Natural killer cell (primary cell): ENCODE measurements at regions not wholly inside any gene's neighbourhood (a gene's known extent, or its start where the extent isn't known, plus 50 kb on each side); places are given as distances from the start of the nearest gene placed in this dataset.

Experiments used
- ATAC-seq, 3 donors: fragments of 150-1000 bp in 2 of 3; fragments of 200-7000 bp in 1 of 3; cut with Tn5 transposase; 1 replicate in 1 of 3; 2 replicates in 2 of 3; pipeline ENCODE4 v1.10.0; 2021; ENCODE audit warnings: mild to moderate bottlenecking in 2 of 3, moderate library complexity in 2 of 3
- DNase-seq, 2 donors: peaks; one replicate each; pipeline versions ENCODE4 v3.0.0 to v3.0.0-alpha.2; 2013 to 2021; ENCODE audit warnings: mixed read lengths in 1 of 2
- H3K27ac ChIP-seq: one replicate; pipeline ENCODE4 v1.5.1; 2013; ENCODE audit warnings: mild to moderate bottlenecking, low read length
- H3K27me3 ChIP-seq: one replicate; pipeline ENCODE4 v1.6.1; 2013; ENCODE audit warnings: low read length; ENCODE audit not compliant: control insufficient read depth, insufficient read depth
- H3K36me3 ChIP-seq: one replicate; pipeline ENCODE4 v1.6.1; 2013; ENCODE audit warnings: low read length; ENCODE audit not compliant: control insufficient read depth, insufficient read depth
- H3K4me1 ChIP-seq: one replicate; pipeline ENCODE4 v1.6.1; 2013; ENCODE audit warnings: low read length; ENCODE audit not compliant: control insufficient read depth, insufficient read depth
- H3K4me3 ChIP-seq: one replicate; pipeline ENCODE4 v1.5.1; 2013; ENCODE audit warnings: low read length
- H3K9me3 ChIP-seq: one replicate; pipeline ENCODE4 v1.6.1; 2013; ENCODE audit warnings: low read length; ENCODE audit not compliant: control insufficient read depth, insufficient read depth
- H3K27ac Mint-ChIP-seq, 2 donors: one replicate each; pipeline ENCODE4 v1.8.0; 2022; ENCODE audit warnings: mild to moderate bottlenecking in 2 of 2, mixed read lengths in 2 of 2, moderate library complexity in 1 of 2
- H3K27me3 Mint-ChIP-seq, 2 donors: one replicate each; pipeline ENCODE4 v1.8.0; 2022; ENCODE audit warnings: low read depth in 2 of 2, mixed read lengths in 2 of 2
- H3K36me3 Mint-ChIP-seq: one replicate; pipeline ENCODE4 v1.8.0; 2022; ENCODE audit warnings: mixed read lengths
- H3K4me1 Mint-ChIP-seq, 2 donors: one replicate each; pipeline ENCODE4 v1.8.0; 2022; ENCODE audit warnings: mixed read lengths in 2 of 2
- H3K4me3 Mint-ChIP-seq: one replicate; pipeline ENCODE4 v1.8.0; 2022; ENCODE audit warnings: mild to moderate bottlenecking, moderate library complexity, mixed read lengths
- H3K9me3 Mint-ChIP-seq, 2 donors: one replicate each; pipeline ENCODE4 v1.8.0; 2022; ENCODE audit warnings: mixed read lengths in 2 of 2
- WGBS: methylation state at CpG from one replicate; pipeline ENCODE4 v1.1.7; 2013; ENCODE audit warnings: missing lambda C conversion rate; ENCODE audit not compliant: insufficient coverage; 5-methylcytosine and 5-hydroxymethylcytosine counted together
- intact Hi-C: fragments of 100-400 bp; cut with micrococcal nuclease; formaldehyde crosslinking; loops from one replicate; pipeline ENCODE4 v1.14.2; 2022
- TF ChIP-seq, protein P1 (sequence below): fragments of 200-600 bp; IDR thresholded peaks from one replicate; pipeline ENCODE4 v1.8.0; 2022; ENCODE audit warnings: antibody characterized with exemption

DNA sequence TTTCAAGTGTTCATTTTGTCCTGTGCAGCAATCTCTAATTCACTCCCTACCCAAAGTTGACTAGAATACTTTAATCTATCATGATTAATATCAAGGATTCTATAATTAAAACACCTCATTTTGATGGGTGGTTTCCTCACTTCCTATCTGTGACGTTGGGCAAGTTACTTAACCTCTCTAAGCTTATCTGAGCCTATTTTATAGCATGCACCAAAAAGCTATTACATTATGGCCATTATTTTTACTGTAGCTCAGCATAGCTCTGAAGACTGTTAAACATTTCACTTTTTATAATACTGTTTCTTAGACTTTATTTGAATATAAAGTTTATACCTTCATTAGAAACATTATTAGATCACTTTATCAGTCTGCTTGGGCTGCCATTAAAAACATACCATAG, 579.6 kb upstream of the NXPH2 start:
- intact Hi-C loops, result no loop called here
- H3K36me3 Mint-ChIP-seq, result no peaks in the 10 kb centered on the region
- DNase-seq (no peak), ATAC-seq (no peak)
- no peaks in the 10 kb centered on the region for H3K4me1 Mint-ChIP-seq
- Histone ChIP-seq H3K9me3 (peaks cover 3% of the 10 kb centered on the region), H3K27me3 (no peaks in the 10 kb centered on the region), H3K27ac (no peak overlapping the region), H3K36me3 (no peaks in the 10 kb centered on the region), H3K4me3 (no peak overlapping the region), H3K4me1 (no peaks in the 10 kb centered on the region)
- TF ChIP-seq, protein P1, sequence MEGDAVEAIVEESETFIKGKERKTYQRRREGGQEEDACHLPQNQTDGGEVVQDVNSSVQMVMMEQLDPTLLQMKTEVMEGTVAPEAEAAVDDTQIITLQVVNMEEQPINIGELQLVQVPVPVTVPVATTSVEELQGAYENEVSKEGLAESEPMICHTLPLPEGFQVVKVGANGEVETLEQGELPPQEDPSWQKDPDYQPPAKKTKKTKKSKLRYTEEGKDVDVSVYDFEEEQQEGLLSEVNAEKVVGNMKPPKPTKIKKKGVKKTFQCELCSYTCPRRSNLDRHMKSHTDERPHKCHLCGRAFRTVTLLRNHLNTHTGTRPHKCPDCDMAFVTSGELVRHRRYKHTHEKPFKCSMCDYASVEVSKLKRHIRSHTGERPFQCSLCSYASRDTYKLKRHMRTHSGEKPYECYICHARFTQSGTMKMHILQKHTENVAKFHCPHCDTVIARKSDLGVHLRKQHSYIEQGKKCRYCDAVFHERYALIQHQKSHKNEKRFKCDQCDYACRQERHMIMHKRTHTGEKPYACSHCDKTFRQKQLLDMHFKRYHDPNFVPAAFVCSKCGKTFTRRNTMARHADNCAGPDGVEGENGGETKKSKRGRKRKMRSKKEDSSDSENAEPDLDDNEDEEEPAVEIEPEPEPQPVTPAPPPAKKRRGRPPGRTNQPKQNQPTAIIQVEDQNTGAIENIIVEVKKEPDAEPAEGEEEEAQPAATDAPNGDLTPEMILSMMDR, result no peak
- H3K9me3 Mint-ChIP-seq, result peaks cover 18 to 19% of the 10 kb centered on the region in 2 donors
- no peaks in the 10 kb centered on the region for H3K27me3 Mint-ChIP-seq
- no peak overlapping the region for H3K27ac Mint-ChIP-seq
- WGBS, result 25% methylated on average over 1 of the region's 1 CpG
- H3K4me3 Mint-ChIP-seq, result no peak overlapping the region

DNA sequence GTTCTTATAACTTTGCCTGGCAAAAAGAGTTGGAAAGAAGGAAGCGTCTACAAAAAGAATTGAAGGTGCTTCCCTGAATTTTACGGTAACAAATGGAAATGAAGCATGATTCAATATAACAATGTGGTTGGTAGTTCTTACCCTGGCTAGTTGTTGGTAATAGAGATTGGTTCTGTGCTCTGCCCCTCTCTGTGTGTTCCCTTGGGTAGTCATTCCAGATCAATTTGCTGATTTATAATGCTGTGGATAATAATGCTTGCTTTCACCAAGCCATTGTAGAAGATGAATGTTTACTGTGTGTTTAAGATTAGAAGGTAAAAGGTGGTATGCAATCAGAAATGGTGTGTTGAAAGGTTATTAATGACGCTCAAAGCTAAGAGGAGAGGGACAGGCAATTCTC, 577.8 kb upstream of the NXPH2 start:
- H3K27ac ChIP-seq, result no peak overlapping the region
- Mint-ChIP-seq H3K27me3 (no peaks in the 10 kb centered on the region), H3K4me1 (no peaks in the 10 kb centered on the region), H3K27ac (no peak overlapping the region), H3K36me3 (no peaks in the 10 kb centered on the region), H3K9me3 (peaks cover 17 to 22% of the 10 kb centered on the region in 2 donors), H3K4me3 (no peak overlapping the region)
- H3K4me1 ChIP-seq, result no peaks in the 10 kb centered on the region
- H3K36me3 ChIP-seq, result no peaks in the 10 kb centered on the region
- 88% methylated on average over 3 of the region's 3 CpGs for WGBS
- no peaks in the 10 kb centered on the region for H3K27me3 ChIP-seq
- H3K9me3 ChIP-seq, result peaks cover 6% of the 10 kb centered on the region
- intact Hi-C loops, result no loop called here
- DNase-seq (no peak), ATAC-seq (no peak)
- TF ChIP-seq, protein P1, result no peak
- H3K4me3 ChIP-seq, result no peak overlapping the region

DNA sequence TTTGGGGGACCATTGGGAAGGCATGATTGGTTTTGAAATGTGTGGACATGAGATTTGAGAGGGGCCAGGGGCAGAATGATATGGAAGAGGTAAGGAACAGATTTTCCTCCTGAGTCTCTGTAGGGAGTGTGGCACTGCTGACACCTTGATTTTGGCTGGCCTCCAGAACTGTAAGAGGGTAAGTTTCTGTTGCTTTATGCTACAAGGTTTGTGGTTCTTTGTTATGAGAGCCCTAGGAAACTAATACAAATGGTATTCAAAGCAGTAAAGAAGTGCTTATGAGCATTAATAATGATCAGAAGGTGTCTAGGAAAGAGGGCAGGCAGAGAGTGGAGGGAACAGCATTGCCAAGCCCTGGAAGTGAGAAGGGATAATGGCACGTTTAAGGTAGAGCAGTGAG, 574.3 kb upstream of the NXPH2 start:
- no peak overlapping the region for H3K27ac Mint-ChIP-seq
- Histone ChIP-seq H3K9me3 (peaks cover 6% of the 10 kb centered on the region), H3K4me3 (no peak overlapping the region), H3K27ac (no peak overlapping the region), H3K27me3 (no peaks in the 10 kb centered on the region), H3K4me1 (no peaks in the 10 kb centered on the region), H3K36me3 (no peaks in the 10 kb centered on the region)
- no peak overlapping the region for H3K4me3 Mint-ChIP-seq
- peaks cover 20 to 22% of the 10 kb centered on the region in 2 donors for H3K9me3 Mint-ChIP-seq
- no peaks in the 10 kb centered on the region for H3K36me3 Mint-ChIP-seq
- no peaks in the 10 kb centered on the region for H3K4me1 Mint-ChIP-seq
- H3K27me3 Mint-ChIP-seq, result no peaks in the 10 kb centered on the region
- intact Hi-C loops, result no loop called here
- DNase-seq (no peak), ATAC-seq (no peak)
- TF ChIP-seq, protein P1, result no peak
- WGBS, result 91% methylated on average over 1 of the region's 1 CpG

DNA sequence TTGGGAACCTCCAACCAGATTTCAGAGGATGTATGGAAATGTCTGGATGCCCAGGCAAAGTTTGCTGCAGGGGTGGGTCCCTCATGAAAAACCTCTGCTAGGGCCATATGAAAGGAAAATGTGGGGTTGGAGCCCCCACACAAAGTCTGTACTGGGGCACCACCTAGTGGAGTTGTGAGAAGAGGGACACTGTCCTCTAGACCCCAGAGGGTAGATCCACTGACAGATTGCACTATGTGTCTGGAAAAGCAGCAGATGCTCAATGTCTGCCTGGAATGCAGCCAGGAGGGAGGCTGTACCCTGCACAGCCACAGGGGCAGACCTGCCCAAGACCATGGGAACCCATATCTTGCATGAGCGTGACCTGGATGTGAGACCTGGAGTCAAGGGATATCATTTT, 573.7 kb upstream of the NXPH2 start:
- DNase-seq, result no peak
- Mint-ChIP-seq H3K36me3 (no peaks in the 10 kb centered on the region), H3K4me1 (no peaks in the 10 kb centered on the region), H3K4me3 (no peak overlapping the region), H3K27me3 (no peaks in the 10 kb centered on the region), H3K9me3 (peaks cover 23 to 27% of the 10 kb centered on the region in 2 donors), H3K27ac (no peak overlapping the region)
- Histone ChIP-seq H3K27me3 (no peaks in the 10 kb centered on the region), H3K4me1 (no peaks in the 10 kb centered on the region), H3K36me3 (no peaks in the 10 kb centered on the region), H3K27ac (no peak overlapping the region), H3K9me3 (peaks cover 6% of the 10 kb centered on the region), H3K4me3 (no peak overlapping the region)
- 96% methylated on average over 1 of the region's 1 CpG for WGBS
- TF ChIP-seq, protein P1, result no peak
- intact Hi-C loops, result no loop called here
- ATAC-seq, result no peak
